ENCODE measurements at regions not wholly inside any gene's neighbourhood (a gene's known extent, or its start where the extent isn't known, plus 50 kb on each side); places are given as distances from the start of the nearest gene placed in this dataset.

DNA sequence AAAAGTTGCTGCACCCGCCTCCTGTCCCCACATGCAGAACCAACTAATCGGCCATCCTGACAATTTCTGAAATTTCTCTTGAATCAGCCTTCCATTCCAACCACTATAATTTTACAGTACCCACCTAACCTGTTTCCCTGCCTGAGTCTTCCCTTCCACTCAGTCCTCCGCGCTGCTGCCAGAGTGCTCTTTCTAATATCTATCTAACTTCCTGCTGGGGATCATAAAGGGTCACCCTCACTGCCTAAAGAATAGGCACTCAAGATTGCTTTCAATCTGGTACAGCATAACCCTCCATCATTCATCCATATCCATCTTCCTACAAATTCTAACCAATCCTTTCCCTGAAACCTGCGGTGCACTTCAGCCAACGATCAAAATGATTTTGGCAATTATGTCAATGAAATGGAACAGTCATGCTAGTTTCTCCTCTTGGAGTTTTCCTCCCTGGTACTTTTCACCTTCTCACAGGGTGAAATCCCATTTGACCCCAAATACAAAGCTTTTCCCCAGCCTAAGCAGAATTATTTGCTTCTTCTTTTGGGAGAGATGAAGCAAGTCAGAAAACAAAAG, 117.5 kb upstream of the BEND6 start:
- H3K4me1 ChIP-seq (ENCODE audit: control insufficient read depth in 2 of 2, insufficient read depth in 2 of 2, low read length in 2 of 2) = no peaks in the 10 kb centered on the region
- DNase-seq (no peak), ATAC-seq (no peak)
- H3K27me3 ChIP-seq (ENCODE audit: control insufficient read depth in 2 of 2, insufficient read depth in 2 of 2, low read length in 2 of 2) = no peaks in the 10 kb centered on the region
- no peaks in the 10 kb centered on the region for H3K36me3 ChIP-seq (ENCODE audit: control insufficient read depth in 2 of 3, insufficient read depth in 3 of 3, low read length in 3 of 3)
- intact Hi-C loops (cut with micrococcal nuclease) = no loop called here
- H3K9me3 ChIP-seq (ENCODE audit: control insufficient read depth in 2 of 3, low read length in 3 of 3) = no peaks in the 10 kb centered on the region
- H3K4me3 ChIP-seq (ENCODE audit: low read length) = no peak overlapping the region
- H3K27ac Mint-ChIP-seq = no peak overlapping the region
- CTCF ChIA-PET = no interaction called here
- H3K27ac ChIP-seq (ENCODE audit: low read depth, low read length) = no peak overlapping the region
- H3K36me3 Mint-ChIP-seq = peaks cover 0 to 4% (median 0%) of the 10 kb centered on the region in 5 donors
- H3K9me3 Mint-ChIP-seq = peaks cover 0 to 3% (median 0%) of the 10 kb centered on the region in 11 donors
- no peak overlapping the region for H3K4me3 Mint-ChIP-seq
- peaks cover 0 to 4% (median 1%) of the 10 kb centered on the region in 7 donors for H3K4me1 Mint-ChIP-seq
- peaks cover 52 to 70% (median 58%) of the 10 kb centered on the region in 5 donors for H3K27me3 Mint-ChIP-seq
- POLR2A ChIA-PET = no interaction called here

DNA sequence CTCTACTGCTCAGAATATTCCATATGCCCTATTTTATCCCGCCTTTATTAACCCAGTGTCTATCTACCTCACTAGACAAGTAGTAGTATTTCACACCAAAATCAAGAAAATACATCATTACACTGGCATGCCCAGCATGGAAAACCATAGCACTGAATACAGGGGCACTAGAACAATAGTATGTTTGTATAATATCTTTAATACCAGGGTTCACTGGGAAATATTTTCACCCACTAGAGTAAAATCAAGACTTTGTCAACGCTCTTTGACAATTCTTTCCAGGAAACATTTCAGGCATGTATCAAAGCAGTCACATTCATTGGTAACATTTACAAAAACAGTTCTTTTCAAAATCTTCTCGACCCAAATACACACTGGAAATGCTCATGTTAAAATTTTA, 119.3 kb upstream of the BEND6 start:
- Mint-ChIP-seq H3K9me3 (peaks cover 0 to 3% (median 0%) of the 10 kb centered on the region in 11 donors), H3K36me3 (peaks cover 0 to 4% (median 0%) of the 10 kb centered on the region in 5 donors), H3K27ac (no peak overlapping the region), H3K4me1 (no peaks in the 10 kb centered on the region), H3K27me3 (peaks cover 39 to 60% (median 44%) of the 10 kb centered on the region in 5 donors), H3K4me3 (no peak overlapping the region)
- Histone ChIP-seq H3K4me1 (ENCODE audit: control insufficient read depth in 2 of 2, insufficient read depth in 2 of 2, low read length in 2 of 2) (no peaks in the 10 kb centered on the region), H3K36me3 (ENCODE audit: control insufficient read depth in 2 of 3, insufficient read depth in 3 of 3, low read length in 3 of 3) (no peaks in the 10 kb centered on the region), H3K9me3 (ENCODE audit: control insufficient read depth in 2 of 3, low read length in 3 of 3) (no peaks in the 10 kb centered on the region), H3K27me3 (ENCODE audit: control insufficient read depth in 2 of 2, insufficient read depth in 2 of 2, low read length in 2 of 2) (no peaks in the 10 kb centered on the region), H3K27ac (ENCODE audit: low read depth, low read length) (no peak overlapping the region), H3K4me3 (ENCODE audit: low read length) (no peak overlapping the region)
- POLR2A ChIA-PET = no interaction called here
- intact Hi-C loops (cut with micrococcal nuclease) = no loop called here
- ATAC-seq (no peak), DNase-seq (no peak)
- CTCF ChIA-PET = no interaction called here

DNA sequence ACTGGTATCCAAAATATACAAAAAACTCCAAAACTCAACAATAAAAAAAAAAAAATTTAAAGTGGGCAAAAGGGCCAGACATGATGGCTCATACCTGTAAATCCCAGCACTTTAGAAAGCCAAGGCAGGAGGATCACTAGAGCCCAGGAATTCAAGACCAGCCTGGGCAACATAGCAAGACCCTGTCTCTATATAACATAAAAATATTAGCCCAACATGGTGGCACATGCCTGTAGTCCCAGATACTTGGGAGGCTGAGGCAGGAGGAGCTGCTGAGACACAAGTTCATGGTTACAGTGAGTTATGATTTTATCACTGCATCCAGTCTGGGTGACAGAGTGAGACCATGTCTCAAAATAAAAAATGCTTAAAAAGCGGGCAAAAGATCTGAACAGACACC, 121.0 kb upstream of the BEND6 start:
- no peaks in the 10 kb centered on the region for H3K9me3 ChIP-seq (ENCODE audit: control insufficient read depth in 2 of 3, low read length in 3 of 3)
- no peak overlapping the region for H3K4me3 Mint-ChIP-seq
- H3K36me3 Mint-ChIP-seq = peaks cover 0 to 4% (median 0%) of the 10 kb centered on the region in 5 donors
- H3K27ac Mint-ChIP-seq = no peak overlapping the region
- H3K27ac ChIP-seq (ENCODE audit: low read depth, low read length) = no peak overlapping the region
- intact Hi-C loops (cut with micrococcal nuclease) = no loop called here
- no peak for DNase-seq
- peaks cover 28 to 43% (median 37%) of the 10 kb centered on the region in 5 donors for H3K27me3 Mint-ChIP-seq
- H3K4me1 Mint-ChIP-seq = no peaks in the 10 kb centered on the region
- no peaks in the 10 kb centered on the region for H3K4me1 ChIP-seq (ENCODE audit: control insufficient read depth in 2 of 2, insufficient read depth in 2 of 2, low read length in 2 of 2)
- no peak for ATAC-seq
- ChIA-PET POLR2A (no interaction called here), CTCF (no interaction called here)
- H3K4me3 ChIP-seq (ENCODE audit: low read length) = no peak overlapping the region
- H3K9me3 Mint-ChIP-seq = peaks cover 0 to 3% (median 0%) of the 10 kb centered on the region in 11 donors
- no peaks in the 10 kb centered on the region for H3K27me3 ChIP-seq (ENCODE audit: control insufficient read depth in 2 of 2, insufficient read depth in 2 of 2, low read length in 2 of 2)
- H3K36me3 ChIP-seq (ENCODE audit: control insufficient read depth in 2 of 3, insufficient read depth in 3 of 3, low read length in 3 of 3) = no peaks in the 10 kb centered on the region

DNA sequence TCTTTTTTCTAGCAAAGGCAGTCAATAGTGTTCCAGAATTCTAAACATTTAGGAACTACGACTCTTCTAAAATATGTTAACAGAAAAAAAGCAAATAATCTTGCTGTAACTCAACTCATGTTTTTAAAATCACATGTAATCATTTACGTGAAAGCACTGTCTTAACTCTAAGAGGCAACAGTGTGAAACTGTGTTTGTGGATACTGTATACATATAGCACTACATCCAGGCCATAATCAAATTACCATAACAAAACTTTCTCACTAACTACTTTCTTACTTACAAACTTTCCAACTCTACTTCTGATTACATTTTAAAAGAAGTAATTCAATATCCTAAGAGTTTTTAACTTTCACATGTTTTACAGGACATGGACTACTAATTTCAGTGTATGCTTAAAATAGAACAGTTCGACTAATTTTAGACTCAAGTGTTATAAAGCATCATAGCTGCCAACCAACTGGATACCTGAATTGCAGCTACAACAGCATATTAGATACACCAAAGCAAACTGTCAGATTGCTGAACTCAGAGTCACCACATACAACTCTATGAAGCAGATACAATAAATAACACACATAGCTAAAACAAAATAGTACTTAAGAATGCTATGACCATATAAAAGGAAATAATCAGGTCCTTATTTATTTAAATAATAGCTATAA, 121.6 kb upstream of the BEND6 start:
- no peaks in the 10 kb centered on the region for H3K4me1 Mint-ChIP-seq
- H3K27me3 Mint-ChIP-seq = peaks cover 24 to 37% (median 33%) of the 10 kb centered on the region in 5 donors
- no peak overlapping the region for H3K4me3 ChIP-seq (ENCODE audit: low read length)
- intact Hi-C loops (cut with micrococcal nuclease) = no loop called here
- H3K27me3 ChIP-seq (ENCODE audit: control insufficient read depth in 2 of 2, insufficient read depth in 2 of 2, low read length in 2 of 2) = no peaks in the 10 kb centered on the region
- CTCF ChIA-PET = no interaction called here
- H3K36me3 ChIP-seq (ENCODE audit: control insufficient read depth in 2 of 3, insufficient read depth in 3 of 3, low read length in 3 of 3) = no peaks in the 10 kb centered on the region
- H3K4me3 Mint-ChIP-seq = no peak overlapping the region
- H3K27ac ChIP-seq (ENCODE audit: low read depth, low read length) = no peak overlapping the region
- no peak overlapping the region for H3K27ac Mint-ChIP-seq
- POLR2A ChIA-PET = no interaction called here
- DNase-seq = no peak
- no peaks in the 10 kb centered on the region for H3K9me3 ChIP-seq (ENCODE audit: control insufficient read depth in 2 of 3, low read length in 3 of 3)
- H3K36me3 Mint-ChIP-seq = peaks cover 0 to 4% (median 0%) of the 10 kb centered on the region in 5 donors
- H3K9me3 Mint-ChIP-seq = peaks cover 0 to 3% (median 0%) of the 10 kb centered on the region in 11 donors
- no peak for ATAC-seq
- H3K4me1 ChIP-seq (ENCODE audit: control insufficient read depth in 2 of 2, insufficient read depth in 2 of 2, low read length in 2 of 2) = no peaks in the 10 kb centered on the region

DNA sequence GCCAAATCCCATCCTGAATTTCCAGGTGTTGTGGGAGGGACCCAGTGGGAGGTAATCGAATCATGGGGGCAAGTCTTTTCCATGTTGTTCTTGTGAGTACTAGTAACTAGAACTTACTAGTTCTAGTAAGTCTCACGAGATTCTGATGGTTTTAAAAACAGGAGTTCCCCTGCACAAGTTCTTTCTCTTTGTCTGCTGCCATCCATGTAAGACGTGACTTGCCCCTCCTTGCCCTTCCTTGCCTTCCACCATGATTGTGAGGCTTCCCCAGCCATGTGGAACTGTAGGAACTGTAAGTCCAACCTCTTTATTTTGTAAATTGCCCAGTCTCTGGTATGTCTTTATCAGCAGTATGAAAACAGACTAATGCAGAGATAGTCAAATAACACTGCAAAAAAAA, 122.7 kb upstream of the BEND6 start:
- Mint-ChIP-seq H3K9me3 (peaks cover 0 to under 1% (median 0%) of the 10 kb centered on the region in 11 donors), H3K36me3 (peaks cover 0 to under 1% (median 0%) of the 10 kb centered on the region in 5 donors), H3K27me3 (peaks cover 16 to 30% (median 24%) of the 10 kb centered on the region in 5 donors), H3K27ac (no peak overlapping the region), H3K4me1 (no peaks in the 10 kb centered on the region), H3K4me3 (no peak overlapping the region)
- Histone ChIP-seq H3K27me3 (ENCODE audit: control insufficient read depth in 2 of 2, insufficient read depth in 2 of 2, low read length in 2 of 2) (no peaks in the 10 kb centered on the region), H3K27ac (ENCODE audit: low read depth, low read length) (no peak overlapping the region), H3K9me3 (ENCODE audit: control insufficient read depth in 2 of 3, low read length in 3 of 3) (no peaks in the 10 kb centered on the region), H3K4me1 (ENCODE audit: control insufficient read depth in 2 of 2, insufficient read depth in 2 of 2, low read length in 2 of 2) (no peaks in the 10 kb centered on the region), H3K4me3 (ENCODE audit: low read length) (no peak overlapping the region), H3K36me3 (ENCODE audit: control insufficient read depth in 2 of 3, insufficient read depth in 3 of 3, low read length in 3 of 3) (no peaks in the 10 kb centered on the region)
- no peak for DNase-seq
- CTCF ChIA-PET = no interaction called here
- ATAC-seq = no peak
- POLR2A ChIA-PET = no interaction called here
- intact Hi-C loops (cut with micrococcal nuclease) = no loop called here

DNA sequence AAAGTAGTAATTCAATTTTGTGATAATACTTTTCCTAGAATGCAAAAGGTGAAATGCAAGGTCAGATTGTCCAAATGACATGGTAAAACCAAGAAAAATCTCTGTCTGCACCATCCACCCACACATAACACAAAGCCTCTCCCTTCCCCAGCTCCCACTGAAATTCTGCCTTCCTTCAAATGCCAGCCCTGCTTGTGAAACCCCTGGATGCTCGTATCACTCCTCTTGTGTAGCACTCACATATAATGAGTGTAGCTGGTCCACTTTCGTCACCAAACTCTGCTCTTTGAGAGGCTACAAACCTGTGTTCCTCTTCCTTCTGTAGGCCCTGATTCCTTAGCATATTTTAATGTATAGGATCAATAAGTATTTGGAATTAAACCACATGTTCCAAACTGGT, 123.6 kb upstream of the BEND6 start:
- H3K27me3 Mint-ChIP-seq = peaks cover 14 to 29% (median 22%) of the 10 kb centered on the region in 5 donors
- POLR2A ChIA-PET = no interaction called here
- no peak for ATAC-seq
- no peaks in the 10 kb centered on the region for H3K36me3 Mint-ChIP-seq
- intact Hi-C loops (cut with micrococcal nuclease) = no loop called here
- DNase-seq = no peak
- Histone ChIP-seq H3K9me3 (ENCODE audit: control insufficient read depth in 2 of 3, low read length in 3 of 3) (no peaks in the 10 kb centered on the region), H3K4me3 (ENCODE audit: low read length) (no peak overlapping the region), H3K36me3 (ENCODE audit: control insufficient read depth in 2 of 3, insufficient read depth in 3 of 3, low read length in 3 of 3) (no peaks in the 10 kb centered on the region), H3K27me3 (ENCODE audit: control insufficient read depth in 2 of 2, insufficient read depth in 2 of 2, low read length in 2 of 2) (no peaks in the 10 kb centered on the region), H3K27ac (ENCODE audit: low read depth, low read length) (no peak overlapping the region), H3K4me1 (ENCODE audit: control insufficient read depth in 2 of 2, insufficient read depth in 2 of 2, low read length in 2 of 2) (no peaks in the 10 kb centered on the region)
- H3K4me1 Mint-ChIP-seq = no peaks in the 10 kb centered on the region
- no peak overlapping the region for H3K4me3 Mint-ChIP-seq
- H3K27ac Mint-ChIP-seq = no peak overlapping the region
- H3K9me3 Mint-ChIP-seq = no peaks in the 10 kb centered on the region
- CTCF ChIA-PET = no interaction called here
